GM12878 (cell line): ENCODE measurements at regions not wholly inside any gene's neighbourhood (a gene's known extent, or its start where the extent isn't known, plus 50 kb on each side); places are given as distances from the start of the nearest gene placed in this dataset.

Experiments used
- EP300 ChIP-seq, 2 experiments: fragments of 150-350 bp in 1 of 2; IDR thresholded peaks; 2 replicates each; pipeline ENCODE4 v1.6.1; 2011 to 2012; ENCODE audit warnings: low read depth in 2 of 2, low read length in 2 of 2, borderline replicate concordance in 1 of 2, improper control_type of control experiment in 1 of 2, inconsistent platforms in 1 of 2; ENCODE audit not compliant: control insufficient read depth in 1 of 2
- JUND ChIP-seq: IDR thresholded peaks from 2 replicates; pipeline ENCODE4 v1.6.1; 2012; ENCODE audit warnings: low read depth, mild to moderate bottlenecking, low read length, improper control_type of control experiment, moderate library complexity
- NR2C2 ChIP-seq: IDR thresholded peaks from 2 replicates; pipeline ENCODE4 v1.6.1; 2011; ENCODE audit warnings: borderline replicate concordance, low read depth; ENCODE audit not compliant: control insufficient read depth, insufficient read length
- SMAD1 ChIP-seq: fragments of 450-650 bp; IDR thresholded peaks from 2 replicates; pipeline ENCODE4 v1.6.1; 2018; ENCODE audit warnings: mild to moderate bottlenecking, low read depth; ENCODE audit not compliant: partially characterized antibody
- SP1 ChIP-seq: IDR thresholded peaks from one replicate; pipeline ENCODE4 v1.6.1; 2011; ENCODE audit warnings: low read depth, low read length
- TF ChIP-seq, protein P1 (sequence below): IDR thresholded peaks from 2 replicates; pipeline ENCODE4 v1.6.1; 2011; ENCODE audit warnings: low read depth, low read length, improper control_type of control experiment, borderline replicate concordance
- TF ChIP-seq, protein P2 (sequence below), 3 experiments: IDR thresholded peaks in 2 of 3; conservative IDR thresholded peaks in 1 of 3; 2 replicates each; pipeline ENCODE4 v1.5.1; 2011; ENCODE audit warnings: low read depth in 3 of 3, low read length in 3 of 3, mild to moderate bottlenecking in 3 of 3, control low read depth in 2 of 3, moderate library complexity in 2 of 3, inconsistent platforms in 1 of 3, mixed read lengths in 1 of 3; ENCODE audit not compliant: control insufficient read depth in 2 of 3, insufficient read depth in 1 of 3; ENCODE audit errors: extremely low read depth in 1 of 3
- TF ChIP-seq, protein P3 (sequence below): fragments of 150-350 bp; IDR thresholded peaks from 2 replicates; pipeline ENCODE4 v1.6.1; 2016; ENCODE audit warnings: low read depth, low read length

DNA sequence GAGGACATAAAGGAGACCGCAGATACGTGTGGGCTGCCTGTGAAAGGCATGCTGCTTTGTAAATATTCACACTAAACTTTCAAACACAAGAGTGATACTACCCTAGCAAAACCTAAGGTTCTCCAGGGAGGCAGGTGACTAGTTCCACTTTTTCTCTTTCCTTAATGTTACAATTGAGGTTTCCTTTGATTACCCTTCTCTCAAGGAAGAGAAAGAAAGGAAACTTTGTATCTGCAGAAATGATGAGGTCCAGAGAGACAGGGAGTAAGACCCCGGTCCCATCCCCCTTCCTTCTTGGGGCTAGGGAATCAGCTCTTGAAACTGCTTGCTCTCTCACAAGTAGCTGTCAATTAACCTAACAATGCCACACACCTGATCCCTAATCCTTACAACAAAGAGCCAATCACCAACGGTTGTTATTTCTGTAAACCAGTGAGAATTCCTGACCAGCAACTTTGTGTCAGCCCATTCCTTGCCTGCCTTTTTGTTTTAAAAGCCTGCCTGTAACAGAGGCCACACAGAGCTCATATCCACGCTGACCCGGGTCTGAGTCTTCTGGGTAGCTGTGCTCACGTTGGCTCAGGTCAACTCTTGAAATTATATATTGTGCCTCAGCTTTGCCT lies 754.8 kb upstream of the FRG1 start:
- TF ChIP-seq JUND (no peak), EP300 (IDR thresholded peaks at IDR 0.05; ENCODE audit: borderline replicate concordance in 1 of 2, control insufficient read depth in 1 of 2, low read depth in 2 of 2, low read length in 2 of 2) (no peak), SMAD1 (no peak), NR2C2 (no peak), SP1 (no peak)
- TF ChIP-seq, protein P1, sequence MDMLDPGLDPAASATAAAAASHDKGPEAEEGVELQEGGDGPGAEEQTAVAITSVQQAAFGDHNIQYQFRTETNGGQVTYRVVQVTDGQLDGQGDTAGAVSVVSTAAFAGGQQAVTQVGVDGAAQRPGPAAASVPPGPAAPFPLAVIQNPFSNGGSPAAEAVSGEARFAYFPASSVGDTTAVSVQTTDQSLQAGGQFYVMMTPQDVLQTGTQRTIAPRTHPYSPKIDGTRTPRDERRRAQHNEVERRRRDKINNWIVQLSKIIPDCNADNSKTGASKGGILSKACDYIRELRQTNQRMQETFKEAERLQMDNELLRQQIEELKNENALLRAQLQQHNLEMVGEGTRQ: no peak
- TF ChIP-seq, protein P2, sequence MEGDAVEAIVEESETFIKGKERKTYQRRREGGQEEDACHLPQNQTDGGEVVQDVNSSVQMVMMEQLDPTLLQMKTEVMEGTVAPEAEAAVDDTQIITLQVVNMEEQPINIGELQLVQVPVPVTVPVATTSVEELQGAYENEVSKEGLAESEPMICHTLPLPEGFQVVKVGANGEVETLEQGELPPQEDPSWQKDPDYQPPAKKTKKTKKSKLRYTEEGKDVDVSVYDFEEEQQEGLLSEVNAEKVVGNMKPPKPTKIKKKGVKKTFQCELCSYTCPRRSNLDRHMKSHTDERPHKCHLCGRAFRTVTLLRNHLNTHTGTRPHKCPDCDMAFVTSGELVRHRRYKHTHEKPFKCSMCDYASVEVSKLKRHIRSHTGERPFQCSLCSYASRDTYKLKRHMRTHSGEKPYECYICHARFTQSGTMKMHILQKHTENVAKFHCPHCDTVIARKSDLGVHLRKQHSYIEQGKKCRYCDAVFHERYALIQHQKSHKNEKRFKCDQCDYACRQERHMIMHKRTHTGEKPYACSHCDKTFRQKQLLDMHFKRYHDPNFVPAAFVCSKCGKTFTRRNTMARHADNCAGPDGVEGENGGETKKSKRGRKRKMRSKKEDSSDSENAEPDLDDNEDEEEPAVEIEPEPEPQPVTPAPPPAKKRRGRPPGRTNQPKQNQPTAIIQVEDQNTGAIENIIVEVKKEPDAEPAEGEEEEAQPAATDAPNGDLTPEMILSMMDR (IDR thresholded peaks at IDR 0.05 in 2 of 3, conservative IDR thresholded peaks at IDR 0.05 in 1 of 3; ENCODE audit: control insufficient read depth in 2 of 3, extremely low read depth in 1 of 3, insufficient read depth in 1 of 3, low read depth in 3 of 3, low read length in 3 of 3): no peak
- TF ChIP-seq, protein P3, sequence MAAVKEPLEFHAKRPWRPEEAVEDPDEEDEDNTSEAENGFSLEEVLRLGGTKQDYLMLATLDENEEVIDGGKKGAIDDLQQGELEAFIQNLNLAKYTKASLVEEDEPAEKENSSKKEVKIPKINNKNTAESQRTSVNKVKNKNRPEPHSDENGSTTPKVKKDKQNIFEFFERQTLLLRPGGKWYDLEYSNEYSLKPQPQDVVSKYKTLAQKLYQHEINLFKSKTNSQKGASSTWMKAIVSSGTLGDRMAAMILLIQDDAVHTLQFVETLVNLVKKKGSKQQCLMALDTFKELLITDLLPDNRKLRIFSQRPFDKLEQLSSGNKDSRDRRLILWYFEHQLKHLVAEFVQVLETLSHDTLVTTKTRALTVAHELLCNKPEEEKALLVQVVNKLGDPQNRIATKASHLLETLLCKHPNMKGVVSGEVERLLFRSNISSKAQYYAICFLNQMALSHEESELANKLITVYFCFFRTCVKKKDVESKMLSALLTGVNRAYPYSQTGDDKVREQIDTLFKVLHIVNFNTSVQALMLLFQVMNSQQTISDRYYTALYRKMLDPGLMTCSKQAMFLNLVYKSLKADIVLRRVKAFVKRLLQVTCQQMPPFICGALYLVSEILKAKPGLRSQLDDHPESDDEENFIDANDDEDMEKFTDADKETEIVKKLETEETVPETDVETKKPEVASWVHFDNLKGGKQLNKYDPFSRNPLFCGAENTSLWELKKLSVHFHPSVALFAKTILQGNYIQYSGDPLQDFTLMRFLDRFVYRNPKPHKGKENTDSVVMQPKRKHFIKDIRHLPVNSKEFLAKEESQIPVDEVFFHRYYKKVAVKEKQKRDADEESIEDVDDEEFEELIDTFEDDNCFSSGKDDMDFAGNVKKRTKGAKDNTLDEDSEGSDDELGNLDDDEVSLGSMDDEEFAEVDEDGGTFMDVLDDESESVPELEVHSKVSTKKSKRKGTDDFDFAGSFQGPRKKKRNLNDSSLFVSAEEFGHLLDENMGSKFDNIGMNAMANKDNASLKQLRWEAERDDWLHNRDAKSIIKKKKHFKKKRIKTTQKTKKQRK: no peak
